Non-pigmented ciliary epithelial cell (primary cell): ENCODE measurements at regions not wholly inside any gene's neighbourhood (a gene's known extent, or its start where the extent isn't known, plus 50 kb on each side); places are given as distances from the start of the nearest gene placed in this dataset.
A peak's percentile ranks its signal among the peaks of the same experiment; 100 is the strongest.

ENCODE experiments used
- DNase-seq: peaks from one replicate; pipeline ENCODE4 v3.0.0-alpha.2; 2010; ENCODE audit warnings: low read depth

- no peak for DNase-seq
Observed at GRCh38 chr13:105445796-105446195, 1089.7 kb downstream of the EFNB2 start.

- peak; percentile 99 for DNase-seq
Observed at GRCh38 chr13:105442949-105443699, 1092.3 kb downstream of the EFNB2 start.

GRCh38 chr13:105442040-105442439, 1093.4 kb downstream of the EFNB2 start:
- DNase-seq: no peak

- DNase-seq: no peak
Observed at GRCh38 chr13:105441051-105441750, 1094.3 kb downstream of the EFNB2 start.

GRCh38 chr13:105436943-105437342, 1098.5 kb downstream of the EFNB2 start:
- DNase-seq: no peak

GRCh38 chr13:105432438-105432837, 1103.0 kb downstream of the EFNB2 start:
- DNase-seq: no peak

- peak; percentile 36 for DNase-seq
Observed at GRCh38 chr13:105428811-105429210, 1106.7 kb downstream of the EFNB2 start.

- DNase-seq: no peak
Observed at GRCh38 chr13:105426441-105426840, 1109.0 kb downstream of the EFNB2 start.

GRCh38 chr13:105414639-105415038, 1120.8 kb downstream of the EFNB2 start:
- DNase-seq: no peak

- no peak for DNase-seq
Observed at GRCh38 chr13:105412171-105412570, 1123.3 kb downstream of the EFNB2 start.

- DNase-seq: no peak
Observed at GRCh38 chr13:105410602-105411001, 1124.9 kb downstream of the EFNB2 start.

- DNase-seq: no peak
Observed at GRCh38 chr13:105406551-105406950, 1128.9 kb downstream of the EFNB2 start.

GRCh38 chr13:105403086-105403485, 1132.4 kb downstream of the EFNB2 start:
- DNase-seq: no peak

- DNase-seq: no peak
Observed at GRCh38 chr13:105395041-105395440, 1140.4 kb downstream of the EFNB2 start.

- DNase-seq: no peak
Observed at GRCh38 chr13:105389373-105389772, 1146.1 kb downstream of the EFNB2 start.

- no peak for DNase-seq
Observed at GRCh38 chr13:105377452-105377851, 1158.0 kb downstream of the EFNB2 start.

GRCh38 chr13:105370011-105370650, 1165.3 kb downstream of the EFNB2 start:
- no peak for DNase-seq

GRCh38 chr13:105368781-105369180, 1166.7 kb downstream of the EFNB2 start:
- DNase-seq: no peak

- no peak for DNase-seq
Observed at GRCh38 chr13:105365831-105366230, 1169.6 kb downstream of the EFNB2 start.

- DNase-seq: no peak
Observed at GRCh38 chr13:105365021-105365550, 1170.4 kb downstream of the EFNB2 start.

- no peak for DNase-seq
Observed at GRCh38 chr13:105364191-105364590, 1171.3 kb downstream of the EFNB2 start.

- DNase-seq: no peak
Observed at GRCh38 chr13:105363261-105364190, 1171.9 kb downstream of the EFNB2 start.
